Type B pancreatic cell (in vitro differentiated cells): ENCODE measurements at regions not wholly inside any gene's neighbourhood (a gene's known extent, or its start where the extent isn't known, plus 50 kb on each side); places are given as distances from the start of the nearest gene placed in this dataset.

Experiments
- DNase-seq: peaks from one replicate; pipeline ENCODE4 v3.0.0; 2021; ENCODE audit warnings: mixed read lengths; ENCODE audit not compliant: unreplicated experiment; ENCODE audit errors: extremely low spot score
- H3K27ac Mint-ChIP-seq: 2 replicates; pipeline ENCODE4 v1.8.0; 2021; ENCODE audit warnings: mild to moderate bottlenecking, mixed read lengths
- H3K27me3 Mint-ChIP-seq: 2 replicates; pipeline ENCODE4 v1.8.0; 2021; ENCODE audit warnings: mixed read lengths
- H3K36me3 Mint-ChIP-seq: 2 replicates; pipeline ENCODE4 v1.8.0; 2021; ENCODE audit warnings: mixed read lengths
- H3K4me1 Mint-ChIP-seq: one replicate; pipeline ENCODE4 v1.8.0; 2021; ENCODE audit warnings: mixed read lengths; ENCODE audit not compliant: unreplicated experiment
- H3K4me3 Mint-ChIP-seq: 2 replicates; pipeline ENCODE4 v1.8.0; 2021; ENCODE audit warnings: mild to moderate bottlenecking, mixed read lengths
- H3K9me3 Mint-ChIP-seq: 2 replicates; pipeline ENCODE4 v1.8.0; 2021; ENCODE audit warnings: mixed read lengths
- CTCF ChIP-seq: fragments of 200-600 bp; sonication (generic); conservative IDR thresholded peaks from 2 replicates; pipeline ENCODE4 v1.5.0; 2021; ENCODE audit warnings: antibody characterized with exemption, mild to moderate bottlenecking

- Mint-ChIP-seq H3K4me3 (no peak overlapping the region), H3K27ac (no peak overlapping the region), H3K4me1 (peaks cover 5% of the 10 kb centered on the region), H3K36me3 (no peaks in the 10 kb centered on the region), H3K27me3 (no peaks in the 10 kb centered on the region), H3K9me3 (no peaks in the 10 kb centered on the region)
- DNase-seq: no peak
- no peak for TF ChIP-seq CTCF
Observed at GRCh38 chr13:80113714-80114454, 227.0 kb downstream of the SPRY2 start.

GRCh38 chr13:80109303-80109702 lies 231.6 kb downstream of the SPRY2 start:
- TF ChIP-seq CTCF: no peak
- Mint-ChIP-seq H3K4me3 (no peak overlapping the region), H3K27ac (no peak overlapping the region), H3K9me3 (peaks cover 4% of the 10 kb centered on the region), H3K36me3 (no peaks in the 10 kb centered on the region), H3K27me3 (peaks cover 4% of the 10 kb centered on the region), H3K4me1 (no peaks in the 10 kb centered on the region)
- no peak for DNase-seq

- DNase-seq: no peak
- H3K36me3 Mint-ChIP-seq: no peaks in the 10 kb centered on the region
- H3K4me3 Mint-ChIP-seq: no peak overlapping the region
- H3K27ac Mint-ChIP-seq: no peak overlapping the region
- peaks cover 4% of the 10 kb centered on the region for H3K9me3 Mint-ChIP-seq
- peaks cover 4% of the 10 kb centered on the region for H3K27me3 Mint-ChIP-seq
- TF ChIP-seq CTCF: no peak
- peaks cover 5% of the 10 kb centered on the region for H3K4me1 Mint-ChIP-seq
Observed at GRCh38 chr13:80105350-80105749, 235.6 kb downstream of the SPRY2 start.

GRCh38 chr13:80101040-80101439 lies 239.9 kb downstream of the SPRY2 start:
- no peak for DNase-seq
- H3K27ac Mint-ChIP-seq: no peak overlapping the region
- TF ChIP-seq CTCF: no peak
- no peak overlapping the region for H3K4me3 Mint-ChIP-seq
- H3K36me3 Mint-ChIP-seq: no peaks in the 10 kb centered on the region
- H3K27me3 Mint-ChIP-seq: no peaks in the 10 kb centered on the region
- H3K9me3 Mint-ChIP-seq: no peaks in the 10 kb centered on the region
- H3K4me1 Mint-ChIP-seq: peaks cover 5% of the 10 kb centered on the region

- peaks cover 5% of the 10 kb centered on the region for H3K4me1 Mint-ChIP-seq
- no peaks in the 10 kb centered on the region for H3K9me3 Mint-ChIP-seq
- TF ChIP-seq CTCF: no peak
- no peaks in the 10 kb centered on the region for H3K36me3 Mint-ChIP-seq
- no peaks in the 10 kb centered on the region for H3K27me3 Mint-ChIP-seq
- no peak for DNase-seq
- H3K4me3 Mint-ChIP-seq: no peak overlapping the region
- H3K27ac Mint-ChIP-seq: no peak overlapping the region
Observed at GRCh38 chr13:80100636-80101035, 240.3 kb downstream of the SPRY2 start.
